Transverse colon (tissue), 3 donors: ENCODE measurements at regions not wholly inside any gene's neighbourhood (a gene's known extent, or its start where the extent isn't known, plus 50 kb on each side); places are given as distances from the start of the nearest gene placed in this dataset.

Experiments used
- CTCF ChIP-seq, 5 experiments: fragments of 200-600 bp in 3 of 5; fragments of 450-650 bp in 2 of 5; sonication (generic) in 3 of 5; IDR thresholded peaks; 1 replicate in 2 of 5; 2 replicates in 3 of 5; pipeline ENCODE4 v1.5.1; 2016 to 2017; ENCODE audit warnings: antibody characterized with exemption in 5 of 5, inconsistent platforms in 3 of 5, mild to moderate bottlenecking in 2 of 5, moderate library complexity in 1 of 5
- POLR2A ChIP-seq: fragments of 450-650 bp; IDR thresholded peaks from one replicate; pipeline ENCODE4 v1.6.1; 2016; ENCODE audit warnings: antibody characterized with exemption, mild to moderate bottlenecking, moderate library complexity

- TF ChIP-seq CTCF (IDR thresholded peaks at IDR 0.05) (no peak), POLR2A (no peak)
These were observed 1004.1 kb downstream of the TBL1XR1 start for GRCh38 chr3:176193032-176193730.
